Activated B cell treated with CpG ODN at 0.5 μM for 24 hours (primary cell): ENCODE measurements at regions not wholly inside any gene's neighbourhood (a gene's known extent, or its start where the extent isn't known, plus 50 kb on each side); places are given as distances from the start of the nearest gene placed in this dataset.

Source experiments
- ATAC-seq: fragments of 200-7000 bp; cut with Tn5 transposase; one replicate; pipeline ENCODE4 v1.10.0; 2021; ENCODE audit warnings: low read depth, mild to moderate bottlenecking, moderate library complexity
- CTCF ChIA-PET: fragments of 350-600 bp; sonication (Branson Sonifier 250); formaldehyde crosslinking; loops from one replicate; lab custom pipeline; 2021; ENCODE audit warnings: antibody characterized with exemption; lab: Charles Lee
- POLR2A ChIA-PET: fragments of 350-600 bp; sonication (Branson Sonifier 250); formaldehyde crosslinking; loops from one replicate; lab custom pipeline; 2021; ENCODE audit warnings: antibody characterized with exemption; lab: Charles Lee
- DNase-seq: peaks from one replicate; pipeline ENCODE4 v3.0.0; 2022
- H3K27ac Mint-ChIP-seq: one replicate; pipeline ENCODE4 v1.8.0; 2020; ENCODE audit warnings: mixed read lengths
- H3K27me3 Mint-ChIP-seq: one replicate; pipeline ENCODE4 v1.8.0; 2021; ENCODE audit warnings: mixed read lengths
- H3K36me3 Mint-ChIP-seq: one replicate; pipeline ENCODE4 v1.8.0; 2021; ENCODE audit warnings: low read depth, mixed read lengths
- H3K4me1 Mint-ChIP-seq: one replicate; pipeline ENCODE4 v1.8.0; 2021; ENCODE audit warnings: mixed read lengths
- H3K4me3 Mint-ChIP-seq: one replicate; pipeline ENCODE4 v1.8.0; 2020; ENCODE audit warnings: mild to moderate bottlenecking, mixed read lengths
- H3K9me3 Mint-ChIP-seq: one replicate; pipeline ENCODE4 v1.8.0; 2020; ENCODE audit warnings: mixed read lengths
- CTCF ChIP-seq: fragments of 200-600 bp; IDR thresholded peaks from one replicate; pipeline ENCODE4 v1.8.0; 2022; ENCODE audit warnings: antibody characterized with exemption, mild to moderate bottlenecking
- intact Hi-C: fragments of 100-400 bp; cut with micrococcal nuclease; formaldehyde crosslinking; loops from one replicate; pipeline ENCODE4 v1.15.1; 2024

- no peak overlapping the region for H3K4me3 Mint-ChIP-seq
- no peak for TF ChIP-seq CTCF
- intact Hi-C loops: no loop called here
- no peaks in the 10 kb centered on the region for H3K4me1 Mint-ChIP-seq
- ChIA-PET POLR2A (no interaction called here), CTCF (no interaction called here)
- DNase-seq: no peak
- H3K27ac Mint-ChIP-seq: no peak overlapping the region
- H3K36me3 Mint-ChIP-seq: no peaks in the 10 kb centered on the region
- no peak for ATAC-seq
- no peaks in the 10 kb centered on the region for H3K9me3 Mint-ChIP-seq
- no peaks in the 10 kb centered on the region for H3K27me3 Mint-ChIP-seq
Measured at GRCh38 chr6:80942911-80943310, 809.6 kb downstream of the TENT5A start.

- TF ChIP-seq CTCF: no peak
- ATAC-seq (no peak), DNase-seq (no peak)
- ChIA-PET CTCF (no interaction called here), POLR2A (no interaction called here)
- intact Hi-C loops: no loop called here
- H3K27ac Mint-ChIP-seq: no peak overlapping the region
- no peak overlapping the region for H3K4me3 Mint-ChIP-seq
- H3K9me3 Mint-ChIP-seq: peaks cover 7% of the 10 kb centered on the region
- no peaks in the 10 kb centered on the region for H3K36me3 Mint-ChIP-seq
- H3K27me3 Mint-ChIP-seq: no peaks in the 10 kb centered on the region
- no peaks in the 10 kb centered on the region for H3K4me1 Mint-ChIP-seq
Measured at GRCh38 chr6:80940976-80941375, 811.5 kb downstream of the TENT5A start.

- intact Hi-C loops: no loop called here
- Mint-ChIP-seq H3K9me3 (peaks cover 8% of the 10 kb centered on the region), H3K27ac (no peak overlapping the region), H3K4me3 (no peak overlapping the region), H3K4me1 (no peaks in the 10 kb centered on the region), H3K36me3 (no peaks in the 10 kb centered on the region), H3K27me3 (no peaks in the 10 kb centered on the region)
- DNase-seq (no peak), ATAC-seq (no peak)
- ChIA-PET CTCF (no interaction called here), POLR2A (no interaction called here)
- no peak for TF ChIP-seq CTCF
Measured at GRCh38 chr6:80940571-80940970, 811.9 kb downstream of the TENT5A start.

GRCh38 chr6:80939898-80940297 is 812.6 kb downstream of the TENT5A start:
- CTCF ChIA-PET: no interaction called here
- Mint-ChIP-seq H3K27ac (no peak overlapping the region), H3K27me3 (no peaks in the 10 kb centered on the region), H3K9me3 (peaks cover 11% of the 10 kb centered on the region), H3K36me3 (no peaks in the 10 kb centered on the region), H3K4me3 (no peak overlapping the region), H3K4me1 (no peaks in the 10 kb centered on the region)
- POLR2A ChIA-PET: no interaction called here
- ATAC-seq (no peak), DNase-seq (no peak)
- intact Hi-C loops: no loop called here
- TF ChIP-seq CTCF: no peak

- ATAC-seq (no peak), DNase-seq (no peak)
- H3K27ac Mint-ChIP-seq: no peak overlapping the region
- CTCF ChIA-PET: no interaction called here
- intact Hi-C loops: no loop called here
- H3K27me3 Mint-ChIP-seq: no peaks in the 10 kb centered on the region
- no peaks in the 10 kb centered on the region for H3K4me1 Mint-ChIP-seq
- H3K9me3 Mint-ChIP-seq: peaks cover 14% of the 10 kb centered on the region
- POLR2A ChIA-PET: no interaction called here
- no peak overlapping the region for H3K4me3 Mint-ChIP-seq
- H3K36me3 Mint-ChIP-seq: no peaks in the 10 kb centered on the region
- TF ChIP-seq CTCF: no peak
Measured at GRCh38 chr6:80939480-80939879, 813.0 kb downstream of the TENT5A start.
